ENCODE measurements at regions not wholly inside any gene's neighbourhood (a gene's known extent, or its start where the extent isn't known, plus 50 kb on each side); places are given as distances from the start of the nearest gene placed in this dataset.

DNA sequence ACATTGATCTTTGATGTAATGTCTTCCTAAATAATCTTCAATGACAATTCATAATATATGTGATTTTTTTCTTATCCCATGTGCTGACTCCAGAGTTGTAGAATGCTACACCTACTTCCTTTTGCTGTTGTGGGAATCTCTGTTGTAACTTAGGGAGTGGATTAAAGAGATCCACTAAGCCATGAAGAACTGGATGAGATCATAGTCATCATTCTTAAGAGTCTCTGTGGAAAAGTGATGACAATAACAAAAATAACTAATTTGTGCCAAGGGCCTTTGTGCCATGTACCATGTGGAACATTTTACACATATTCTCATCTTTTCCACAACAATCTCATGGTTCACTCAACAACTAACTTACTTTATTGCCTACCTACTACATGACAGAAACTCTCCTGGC, 162.9 kb upstream of the PDZRN3 start:
- H3K27me3 ChIP-seq (replicated peaks; ENCODE audit: insufficient read depth, low read length): no peaks in the 10 kb centered on the region
- H3K4me3 ChIP-seq (ENCODE audit: low read length): no peak overlapping the region
- H3K9me3 ChIP-seq (replicated peaks; ENCODE audit: insufficient read depth, low read length): no peaks in the 10 kb centered on the region
- H3K27ac ChIP-seq (ENCODE audit: low read length): no peak overlapping the region
- H3K9ac ChIP-seq (ENCODE audit: low read length): no peak overlapping the region
- H3K9me2 ChIP-seq (replicated peaks; ENCODE audit: insufficient read depth, low read length): no peaks in the 10 kb centered on the region
- no peak for TF ChIP-seq EZH2 (optimal IDR thresholded peaks at IDR 0.05; ENCODE audit: low read depth, low read length)
- no peak overlapping the region for H2AFZ ChIP-seq (ENCODE audit: low read length)
- H4K20me1 ChIP-seq (ENCODE audit: insufficient read depth, low read length): no peaks in the 10 kb centered on the region
- no peaks in the 10 kb centered on the region for H3F3A ChIP-seq (ENCODE audit: insufficient read depth, low read length)
- H3K36me3 ChIP-seq (replicated peaks; ENCODE audit: insufficient read depth, low read length): no peaks in the 10 kb centered on the region
- no peak for DNase-seq
- H3K79me2 ChIP-seq (ENCODE audit: low read length): no peaks in the 10 kb centered on the region
- no peaks in the 10 kb centered on the region for H3K4me1 ChIP-seq (ENCODE audit: low read length)
- no peak overlapping the region for H3K4me2 ChIP-seq (ENCODE audit: low read depth, low read length)

DNA sequence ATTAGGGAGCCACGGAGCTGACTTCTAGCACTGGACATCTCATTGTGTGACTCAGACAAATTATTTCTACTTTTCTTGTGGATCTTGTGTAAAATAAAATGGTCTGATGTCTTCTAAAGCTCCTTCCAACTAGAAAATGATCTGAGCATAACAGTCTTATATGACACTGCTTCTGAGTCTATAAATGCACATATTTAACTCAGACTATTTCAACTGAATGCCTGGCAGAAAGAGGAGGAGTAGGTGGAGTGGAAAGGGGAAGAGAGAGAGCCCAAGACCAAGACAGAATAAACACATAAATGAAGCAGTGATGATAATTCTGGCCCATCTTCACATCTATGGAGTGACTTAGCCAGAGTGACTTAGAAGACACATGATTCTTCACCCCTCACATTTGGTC, 162.3 kb upstream of the PDZRN3 start:
- Histone ChIP-seq H3K4me3 (ENCODE audit: low read length) (no peak overlapping the region), H4K20me1 (ENCODE audit: insufficient read depth, low read length) (no peaks in the 10 kb centered on the region), H3K36me3 (replicated peaks; ENCODE audit: insufficient read depth, low read length) (no peaks in the 10 kb centered on the region), H3K4me2 (ENCODE audit: low read depth, low read length) (no peak overlapping the region), H3K9me3 (replicated peaks; ENCODE audit: insufficient read depth, low read length) (no peaks in the 10 kb centered on the region), H3K9me2 (replicated peaks; ENCODE audit: insufficient read depth, low read length) (no peaks in the 10 kb centered on the region), H3K27ac (ENCODE audit: low read length) (no peak overlapping the region), H3K4me1 (ENCODE audit: low read length) (no peaks in the 10 kb centered on the region), H3K27me3 (replicated peaks; ENCODE audit: insufficient read depth, low read length) (no peaks in the 10 kb centered on the region), H3F3A (ENCODE audit: insufficient read depth, low read length) (no peaks in the 10 kb centered on the region), H3K9ac (ENCODE audit: low read length) (no peak overlapping the region), H3K79me2 (ENCODE audit: low read length) (no peaks in the 10 kb centered on the region), H2AFZ (ENCODE audit: low read length) (no peak overlapping the region)
- DNase-seq: no peak
- no peak for TF ChIP-seq EZH2 (optimal IDR thresholded peaks at IDR 0.05; ENCODE audit: low read depth, low read length)
- TF ChIP-seq EZH2phosphoT487 (IDR thresholded peaks at IDR 0.05; ENCODE audit: low read length): no peak
- TF ChIP-seq, protein P1, sequence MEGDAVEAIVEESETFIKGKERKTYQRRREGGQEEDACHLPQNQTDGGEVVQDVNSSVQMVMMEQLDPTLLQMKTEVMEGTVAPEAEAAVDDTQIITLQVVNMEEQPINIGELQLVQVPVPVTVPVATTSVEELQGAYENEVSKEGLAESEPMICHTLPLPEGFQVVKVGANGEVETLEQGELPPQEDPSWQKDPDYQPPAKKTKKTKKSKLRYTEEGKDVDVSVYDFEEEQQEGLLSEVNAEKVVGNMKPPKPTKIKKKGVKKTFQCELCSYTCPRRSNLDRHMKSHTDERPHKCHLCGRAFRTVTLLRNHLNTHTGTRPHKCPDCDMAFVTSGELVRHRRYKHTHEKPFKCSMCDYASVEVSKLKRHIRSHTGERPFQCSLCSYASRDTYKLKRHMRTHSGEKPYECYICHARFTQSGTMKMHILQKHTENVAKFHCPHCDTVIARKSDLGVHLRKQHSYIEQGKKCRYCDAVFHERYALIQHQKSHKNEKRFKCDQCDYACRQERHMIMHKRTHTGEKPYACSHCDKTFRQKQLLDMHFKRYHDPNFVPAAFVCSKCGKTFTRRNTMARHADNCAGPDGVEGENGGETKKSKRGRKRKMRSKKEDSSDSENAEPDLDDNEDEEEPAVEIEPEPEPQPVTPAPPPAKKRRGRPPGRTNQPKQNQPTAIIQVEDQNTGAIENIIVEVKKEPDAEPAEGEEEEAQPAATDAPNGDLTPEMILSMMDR (IDR thresholded peaks at IDR 0.05; ENCODE audit: low read length): no peak

DNA sequence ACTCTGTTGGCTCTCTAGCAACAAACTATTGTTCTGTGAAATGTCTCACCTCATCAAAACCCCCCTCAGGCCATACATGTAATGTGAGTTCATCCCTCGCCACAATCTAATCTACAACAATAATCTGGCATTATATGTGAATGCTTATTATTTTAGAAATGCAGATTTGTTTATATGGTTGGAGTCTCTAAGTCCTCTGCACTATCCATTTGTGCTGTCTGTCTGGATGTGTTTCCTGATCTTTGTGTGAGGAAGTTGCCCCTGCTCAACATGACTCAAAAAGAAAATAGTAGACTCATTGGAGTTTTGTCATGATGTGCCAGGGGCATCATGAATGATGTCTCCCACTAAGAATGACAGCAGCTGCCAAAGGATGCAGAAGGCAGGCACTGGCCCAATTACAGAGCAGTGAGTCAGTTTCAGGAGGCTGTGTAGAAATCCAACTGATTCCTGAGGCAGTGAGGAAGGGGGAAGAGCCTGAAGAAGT, 161.6 kb upstream of the PDZRN3 start:
- Histone ChIP-seq H4K20me1 (ENCODE audit: insufficient read depth, low read length) (no peaks in the 10 kb centered on the region), H2AFZ (ENCODE audit: low read length) (no peak overlapping the region), H3K9me3 (replicated peaks; ENCODE audit: insufficient read depth, low read length) (no peaks in the 10 kb centered on the region), H3K36me3 (replicated peaks; ENCODE audit: insufficient read depth, low read length) (no peaks in the 10 kb centered on the region), H3K4me2 (ENCODE audit: low read depth, low read length) (no peak overlapping the region), H3F3A (ENCODE audit: insufficient read depth, low read length) (no peaks in the 10 kb centered on the region), H3K4me1 (ENCODE audit: low read length) (no peaks in the 10 kb centered on the region), H3K4me3 (ENCODE audit: low read length) (no peak overlapping the region), H3K27me3 (replicated peaks; ENCODE audit: insufficient read depth, low read length) (no peaks in the 10 kb centered on the region), H3K9me2 (replicated peaks; ENCODE audit: insufficient read depth, low read length) (no peaks in the 10 kb centered on the region), H3K27ac (ENCODE audit: low read length) (no peak overlapping the region), H3K9ac (ENCODE audit: low read length) (no peak overlapping the region), H3K79me2 (ENCODE audit: low read length) (no peaks in the 10 kb centered on the region)
- DNase-seq: no peak
- TF ChIP-seq, protein P1 (IDR thresholded peaks at IDR 0.05; ENCODE audit: low read length): no peak
- no peak for TF ChIP-seq EZH2 (optimal IDR thresholded peaks at IDR 0.05; ENCODE audit: low read depth, low read length)
- no peak for TF ChIP-seq EZH2phosphoT487 (IDR thresholded peaks at IDR 0.05; ENCODE audit: low read length)

DNA sequence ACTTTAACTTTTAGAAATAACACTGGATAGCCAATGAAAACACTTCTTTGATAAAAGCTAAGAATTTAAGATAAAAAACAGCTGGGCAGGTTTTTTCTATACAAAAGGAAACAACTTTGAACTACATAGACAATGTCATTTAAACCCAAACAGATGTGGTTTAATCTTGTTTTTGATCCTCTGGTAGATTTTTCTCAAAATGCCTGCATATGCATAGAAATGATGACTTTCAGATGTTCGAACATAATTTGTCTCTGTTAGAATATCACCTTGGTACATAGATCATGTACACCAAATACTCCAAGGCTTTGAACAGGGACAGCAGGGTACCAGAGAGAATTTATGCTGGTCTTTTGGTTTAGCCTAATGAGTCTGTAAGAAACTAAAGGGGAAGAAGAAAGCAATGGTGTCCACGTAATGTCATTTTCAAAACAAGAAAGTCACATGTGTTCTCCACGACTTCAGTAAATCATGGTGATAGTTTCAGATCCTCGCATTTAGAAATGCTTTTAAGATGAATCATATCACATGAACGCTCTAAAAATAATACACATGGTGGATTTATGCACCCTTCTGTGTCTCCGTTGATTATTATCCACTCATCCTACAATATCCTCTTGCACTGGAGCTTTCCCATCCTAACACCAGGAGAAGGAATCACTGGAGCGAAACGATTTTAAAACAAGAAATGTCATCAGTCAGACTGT, 160.1 kb upstream of the PDZRN3 start:
- Histone ChIP-seq H3K27me3 (replicated peaks; ENCODE audit: insufficient read depth, low read length) (no peaks in the 10 kb centered on the region), H3K79me2 (ENCODE audit: low read length) (no peaks in the 10 kb centered on the region), H3K9me3 (replicated peaks; ENCODE audit: insufficient read depth, low read length) (no peaks in the 10 kb centered on the region), H3K36me3 (replicated peaks; ENCODE audit: insufficient read depth, low read length) (no peaks in the 10 kb centered on the region), H3K9ac (ENCODE audit: low read length) (no peak overlapping the region), H3K4me1 (ENCODE audit: low read length) (no peaks in the 10 kb centered on the region), H3K4me2 (ENCODE audit: low read depth, low read length) (no peak overlapping the region), H3F3A (ENCODE audit: insufficient read depth, low read length) (no peaks in the 10 kb centered on the region), H3K9me2 (replicated peaks; ENCODE audit: insufficient read depth, low read length) (no peaks in the 10 kb centered on the region), H3K4me3 (ENCODE audit: low read length) (no peak overlapping the region), H4K20me1 (ENCODE audit: insufficient read depth, low read length) (no peaks in the 10 kb centered on the region), H3K27ac (ENCODE audit: low read length) (no peak overlapping the region), H2AFZ (ENCODE audit: low read length) (no peak overlapping the region)
- TF ChIP-seq EZH2 (optimal IDR thresholded peaks at IDR 0.05; ENCODE audit: low read depth, low read length): no peak
- TF ChIP-seq, protein P1 (IDR thresholded peaks at IDR 0.05; ENCODE audit: low read length): no peak
- TF ChIP-seq EZH2phosphoT487 (IDR thresholded peaks at IDR 0.05; ENCODE audit: low read length): no peak
- no peak for DNase-seq
